Fibroblast of lung (primary cell): ENCODE measurements at regions not wholly inside any gene's neighbourhood (a gene's known extent, or its start where the extent isn't known, plus 50 kb on each side); places are given as distances from the start of the nearest gene placed in this dataset.

Experiments used
- CTCF ChIP-seq, 2 donors: IDR thresholded peaks in 1 of 2; conservative IDR thresholded peaks in 1 of 2; 1 replicate in 1 of 2; 2 replicates in 1 of 2; pipeline ENCODE4 v1.5.1; 2011 to 2012; ENCODE audit warnings: low read length in 2 of 2, control low read depth in 1 of 2, inconsistent platforms in 1 of 2, low read depth in 1 of 2, mild to moderate bottlenecking in 1 of 2
- EZH2 ChIP-seq: IDR thresholded peaks from 2 replicates; pipeline ENCODE4 v1.5.1; 2012; ENCODE audit warnings: low read length, control low read depth, mild to moderate bottlenecking; ENCODE audit errors: missing control alignments

GRCh38 chr6:56789342-56789741 lies 146.7 kb upstream of the DST start:
- TF ChIP-seq CTCF (conservative IDR thresholded peaks at IDR 0.05 in 1 of 2, IDR thresholded peaks at IDR 0.05 in 1 of 2; ENCODE audit: low read depth in 1 of 2, low read length in 2 of 2) (no peak), EZH2 (no peak)
